SW480 (cell line): ENCODE measurements at regions not wholly inside any gene's neighbourhood (a gene's known extent, or its start where the extent isn't known, plus 50 kb on each side); places are given as distances from the start of the nearest gene placed in this dataset.

ENCODE experiments used
- DNase-seq: peaks from one replicate; pipeline ENCODE4 v3.0.0-alpha.2; 2016; ENCODE audit warnings: low spot score

GRCh38 chr5:133707629-133708028 is 95.3 kb upstream of the FSTL4 start:
- DNase-seq, result no peak

- no peak for DNase-seq
These were observed 94.4 kb upstream of the FSTL4 start for GRCh38 chr5:133706506-133707430.

GRCh38 chr5:133705331-133705730 is 93.0 kb upstream of the FSTL4 start:
- DNase-seq, result no peak

GRCh38 chr5:133704411-133704810 is 92.1 kb upstream of the FSTL4 start:
- DNase-seq, result no peak

GRCh38 chr5:133703935-133704334 is 91.6 kb upstream of the FSTL4 start:
- DNase-seq, result no peak

- no peak for DNase-seq
These were observed 90.7 kb upstream of the FSTL4 start for GRCh38 chr5:133702791-133703770.

- DNase-seq, result no peak
These were observed 89.5 kb upstream of the FSTL4 start for GRCh38 chr5:133701871-133702270.

GRCh38 chr5:133700251-133700650 is 87.9 kb upstream of the FSTL4 start:
- DNase-seq, result no peak

- DNase-seq, result no peak
These were observed 86.5 kb upstream of the FSTL4 start for GRCh38 chr5:133698646-133699526.

- DNase-seq, result no peak
These were observed 85.9 kb upstream of the FSTL4 start for GRCh38 chr5:133698259-133698554.

- no peak for DNase-seq
These were observed 85.4 kb upstream of the FSTL4 start for GRCh38 chr5:133697536-133698258.

- no peak for DNase-seq
These were observed 84.6 kb upstream of the FSTL4 start for GRCh38 chr5:133696782-133697507.

- no peak for DNase-seq
These were observed 83.8 kb upstream of the FSTL4 start for GRCh38 chr5:133696006-133696584.

GRCh38 chr5:133694181-133694831 is 82.0 kb upstream of the FSTL4 start:
- DNase-seq, result no peak

GRCh38 chr5:133691448-133691847 is 79.1 kb upstream of the FSTL4 start:
- DNase-seq, result no peak

GRCh38 chr5:133690746-133691145 is 78.4 kb upstream of the FSTL4 start:
- DNase-seq, result no peak

GRCh38 chr5:133688391-133688790 is 76.0 kb upstream of the FSTL4 start:
- no peak for DNase-seq

- no peak for DNase-seq
These were observed 75.1 kb upstream of the FSTL4 start for GRCh38 chr5:133687212-133688061.

- no peak for DNase-seq
These were observed 74.2 kb upstream of the FSTL4 start for GRCh38 chr5:133686566-133686965.
